ENCODE measurements at regions not wholly inside any gene's neighbourhood (a gene's known extent, or its start where the extent isn't known, plus 50 kb on each side); places are given as distances from the start of the nearest gene placed in this dataset.
"Not testable (repeated sequence)": the region's sequence is repeated elsewhere in the genome, so short reads cannot be mapped to it uniquely, and the experiment has no call there.

GRCh38 chr3:29140666-29141065, 140.2 kb upstream of the RBMS3 start:
- DNase-seq (ENCODE audit: low read depth), result peak; percentile 34

DNA sequence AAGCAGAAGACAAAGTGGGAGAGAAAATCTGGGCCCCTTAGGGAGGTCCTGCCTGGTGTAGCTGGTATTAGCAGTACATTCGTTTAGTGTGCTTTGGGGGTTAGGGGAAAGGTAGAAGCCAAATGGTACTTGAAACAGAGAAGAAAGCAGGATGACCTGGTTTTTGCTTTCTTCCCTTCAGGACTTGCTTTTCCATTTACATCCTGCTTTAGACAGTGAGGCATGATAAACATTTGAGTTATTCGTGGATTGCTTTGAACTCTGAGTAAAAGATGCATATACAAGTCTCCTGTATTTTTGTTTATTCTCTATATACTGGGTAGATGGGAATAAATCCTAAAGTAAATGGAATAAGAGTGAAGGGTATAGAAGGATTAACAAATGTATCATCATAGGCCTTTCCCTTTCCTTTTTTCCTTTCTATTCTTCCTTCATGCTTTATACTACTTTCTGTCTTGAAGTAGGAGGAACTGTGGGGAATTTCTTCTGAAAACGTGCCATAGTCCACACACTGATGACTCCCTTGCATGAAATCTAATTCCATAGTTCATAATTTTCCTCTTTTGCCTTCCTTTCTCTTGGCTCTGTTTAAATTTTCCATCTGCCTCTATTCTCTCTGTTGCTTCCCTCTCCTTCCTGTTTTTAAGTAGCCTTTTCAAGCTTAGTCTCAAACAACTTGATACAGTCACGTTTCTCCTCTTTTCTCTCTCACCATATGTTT, 139.5 kb upstream of the RBMS3 start:
- no peak for DNase-seq (ENCODE audit: low read depth)

GRCh38 chr3:29141918-29142275, 139.0 kb upstream of the RBMS3 start:
- DNase-seq (ENCODE audit: low read depth), result no peak

DNA sequence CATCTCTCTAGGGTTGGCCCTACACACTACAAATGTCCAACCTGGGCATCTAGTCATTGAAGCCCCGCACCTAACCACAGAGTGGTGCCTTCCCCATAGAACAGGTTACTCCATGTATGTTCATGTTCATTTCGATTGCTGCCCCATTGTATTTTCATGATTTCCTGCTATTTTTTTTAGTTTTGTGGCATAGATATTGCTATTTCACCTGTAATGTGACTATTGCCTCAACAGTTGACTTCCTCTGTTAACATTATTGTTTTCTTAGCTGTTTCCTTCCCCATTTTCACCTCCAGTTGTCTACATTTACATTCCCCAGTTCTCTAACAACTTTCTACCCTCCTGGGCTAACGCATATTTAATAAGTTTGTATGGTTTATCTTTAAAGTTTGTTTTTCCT, 137.7 kb upstream of the RBMS3 start:
- no peak for DNase-seq (ENCODE audit: low read depth)

DNA sequence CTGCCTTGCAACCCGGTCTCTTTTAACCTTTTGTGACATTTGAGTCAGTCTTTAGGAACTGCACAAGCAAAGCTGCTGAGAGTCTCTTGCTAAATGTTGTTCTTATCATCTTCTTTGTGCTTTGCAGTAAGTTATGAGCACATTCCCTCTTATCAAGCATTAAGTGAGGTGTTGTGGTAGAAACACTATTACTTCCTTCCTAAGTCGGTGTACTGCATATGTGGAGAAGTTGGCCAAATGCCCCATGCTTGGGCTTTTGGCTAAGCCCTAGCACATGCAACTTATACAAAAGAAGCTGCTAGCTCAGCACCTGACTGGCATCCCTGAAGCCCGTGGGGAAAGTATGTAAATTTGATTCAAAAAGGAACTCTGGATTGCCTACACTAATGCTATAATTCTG, 136.5 kb upstream of the RBMS3 start:
- DNase-seq (ENCODE audit: low read depth), result no peak

- DNase-seq (ENCODE audit: low read depth), result peak; percentile 74
Observed at GRCh38 chr3:29144807-29145206, 136.1 kb upstream of the RBMS3 start.

DNA sequence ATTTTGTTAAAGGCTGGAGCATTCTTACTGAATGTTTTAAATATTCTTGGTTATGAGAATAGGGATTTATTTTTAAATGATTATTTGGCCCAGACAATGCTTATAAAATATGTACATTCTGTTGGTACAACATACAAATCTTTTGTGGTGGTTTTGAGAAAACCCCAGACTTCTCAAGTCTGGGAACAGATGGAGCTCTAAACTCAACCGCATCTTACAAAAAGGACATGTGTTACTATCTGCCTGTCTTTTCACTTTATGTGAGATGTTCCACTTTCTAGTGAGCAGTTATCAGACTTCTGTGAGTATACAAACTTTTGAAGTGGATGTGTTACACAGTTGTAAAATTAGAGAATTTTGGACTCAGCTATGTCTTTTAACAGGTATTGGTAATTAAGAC, 135.5 kb upstream of the RBMS3 start:
- no peak for DNase-seq (ENCODE audit: low read depth)

DNA sequence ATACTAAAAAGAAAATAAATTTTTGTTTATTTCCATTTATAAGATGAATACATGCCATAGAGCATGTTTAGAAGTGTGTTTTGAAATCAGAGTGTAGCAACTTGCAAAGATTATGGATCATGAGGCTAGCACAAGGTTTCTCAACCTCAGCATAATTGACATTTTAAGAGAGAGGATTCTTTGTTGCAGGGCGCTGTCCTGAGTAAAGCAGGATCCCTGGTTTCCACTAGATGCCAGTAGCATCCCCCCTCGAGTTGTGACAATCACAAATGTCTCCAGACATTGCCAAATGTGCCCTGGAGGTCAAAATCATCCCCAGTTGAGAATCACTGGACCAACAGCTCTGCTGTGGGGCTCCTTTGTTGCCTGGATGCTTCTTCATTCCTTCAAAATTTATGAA, 128.5 kb upstream of the RBMS3 start:
- DNase-seq (ENCODE audit: low read depth), result peak; percentile 62

DNA sequence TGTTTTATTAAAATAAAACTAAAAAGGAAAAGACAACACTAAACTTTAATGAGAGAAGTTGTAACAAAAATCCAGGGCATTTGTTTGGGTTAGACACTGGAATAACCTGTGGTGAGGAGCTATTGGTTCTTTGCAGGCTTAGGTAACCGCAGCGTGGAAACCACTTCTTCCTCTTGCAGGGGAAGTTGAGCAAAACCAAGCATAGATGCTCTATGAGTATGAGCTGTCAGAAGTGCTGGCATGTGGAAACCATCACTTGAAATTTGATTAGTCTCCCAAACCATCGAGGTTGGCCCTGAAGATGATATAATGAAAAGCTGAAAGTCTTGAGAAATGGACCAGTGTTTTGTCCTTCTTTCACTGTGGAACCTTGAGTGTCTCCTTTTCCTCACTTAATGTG, 127.1 kb upstream of the RBMS3 start:
- no peak for DNase-seq (ENCODE audit: low read depth)

- peak; percentile 31 for DNase-seq (ENCODE audit: low read depth)
Observed at GRCh38 chr3:29156086-29156715, 124.7 kb upstream of the RBMS3 start.

GRCh38 chr3:29164825-29165224, 116.0 kb upstream of the RBMS3 start:
- DNase-seq (ENCODE audit: low read depth), result no peak

DNA sequence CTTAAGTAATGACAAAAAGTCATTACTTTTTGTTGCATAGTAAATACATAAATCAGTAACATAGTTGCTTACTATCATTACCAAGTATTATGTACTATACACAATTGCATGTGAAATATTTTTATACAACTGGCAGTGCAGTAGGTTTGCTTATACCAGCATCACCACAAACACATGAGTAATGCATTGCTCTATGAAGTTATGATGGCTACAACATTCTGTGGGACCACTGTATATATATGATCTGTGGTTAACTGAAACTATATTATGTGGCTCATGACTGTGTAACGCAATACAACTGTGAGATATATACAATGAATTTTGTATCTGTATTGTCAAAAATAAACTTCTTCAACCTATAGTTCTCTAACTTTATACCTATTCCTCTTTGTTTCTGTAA, 113.7 kb upstream of the RBMS3 start:
- DNase-seq (ENCODE audit: low read depth), result no peak

GRCh38 chr3:29168081-29168480, 112.8 kb upstream of the RBMS3 start:
- DNase-seq (ENCODE audit: low read depth), result no peak

DNA sequence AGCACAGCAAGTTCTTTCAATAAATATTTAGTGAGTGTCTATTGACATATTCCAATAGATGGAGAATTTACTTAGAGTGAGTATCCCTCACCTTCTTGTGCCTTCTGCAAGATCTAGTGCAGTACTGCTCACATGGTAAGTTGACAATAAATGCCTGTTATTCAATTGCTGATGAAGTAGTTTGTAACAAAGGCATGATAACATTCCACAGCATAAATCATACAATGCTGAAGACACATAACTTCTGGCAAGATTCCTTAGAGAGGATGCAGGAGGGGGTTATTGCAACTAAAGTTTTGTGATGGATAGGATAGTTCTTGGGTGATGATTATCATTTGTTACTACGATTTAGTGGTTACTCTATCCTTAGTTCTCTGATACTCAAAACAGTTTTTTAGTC, 112.2 kb upstream of the RBMS3 start:
- no peak for DNase-seq (ENCODE audit: low read depth)

DNA sequence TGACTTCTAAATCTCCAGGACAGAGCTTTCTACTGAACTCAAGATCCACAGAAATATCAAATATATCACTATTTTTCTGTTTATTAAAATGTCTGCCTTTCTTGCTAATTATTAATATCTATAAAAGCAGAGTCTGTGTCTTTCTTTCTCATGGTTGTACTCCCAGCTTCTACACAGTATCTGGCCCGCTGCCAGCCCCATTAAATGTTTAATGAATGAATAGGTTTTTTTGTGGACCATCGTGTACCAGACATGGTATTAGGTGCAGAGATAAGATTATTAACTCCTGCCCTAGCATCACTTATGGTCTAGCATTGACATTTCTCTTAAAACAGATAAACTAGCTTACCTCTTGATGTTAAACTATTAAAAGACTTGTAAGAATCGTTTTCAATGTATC, 111.4 kb upstream of the RBMS3 start:
- no peak for DNase-seq (ENCODE audit: low read depth)

- peak; percentile 74 for DNase-seq (ENCODE audit: low read depth)
Observed at GRCh38 chr3:29171043-29171990, 109.6 kb upstream of the RBMS3 start.

DNA sequence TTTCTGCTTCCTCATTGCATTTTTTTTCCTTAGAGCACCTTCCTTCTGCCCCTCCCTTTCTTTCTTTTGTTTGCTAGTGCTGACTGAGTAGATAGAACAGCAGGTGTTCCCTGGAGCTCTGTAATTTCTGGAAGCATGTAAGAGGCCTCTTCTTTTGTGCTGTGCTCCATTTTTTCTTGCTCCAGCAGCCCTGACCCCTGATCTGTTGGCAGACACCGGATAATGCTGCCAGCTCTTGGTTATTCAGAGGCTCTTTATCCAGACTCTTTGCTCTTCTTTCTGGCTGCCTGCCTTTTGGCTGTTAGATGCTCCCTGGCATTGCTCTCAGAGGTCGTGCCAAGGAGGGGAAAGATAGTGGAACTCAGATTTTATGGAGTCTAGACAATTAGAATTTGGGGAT, 104.4 kb upstream of the RBMS3 start:
- DNase-seq (ENCODE audit: low read depth), result no peak

GRCh38 chr3:29178809-29179793, 101.8 kb upstream of the RBMS3 start:
- DNase-seq (ENCODE audit: low read depth), result no peak

GRCh38 chr3:29181149-29181780, 99.6 kb upstream of the RBMS3 start:
- DNase-seq (ENCODE audit: low read depth), result no peak

DNA sequence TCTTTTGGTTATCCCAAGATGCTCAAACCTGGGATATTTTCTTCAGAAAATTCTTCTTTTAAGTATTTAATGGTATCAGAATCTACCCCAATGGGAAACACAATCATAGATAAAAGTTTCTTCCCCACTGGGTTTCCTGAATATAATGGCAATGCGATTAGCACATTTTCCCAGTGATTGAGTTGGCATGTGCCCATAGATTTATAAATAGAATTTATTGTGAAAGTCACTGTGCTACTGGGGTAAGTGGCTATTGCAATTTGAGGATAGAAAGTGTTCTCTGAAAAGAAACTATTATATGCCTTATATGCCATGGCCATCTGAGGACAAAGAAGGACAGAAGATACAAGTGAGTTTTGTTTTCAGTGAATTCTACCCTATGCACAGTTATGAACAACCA, 99.0 kb upstream of the RBMS3 start:
- DNase-seq (ENCODE audit: low read depth), result no peak

- not testable (repeated sequence) for DNase-seq (ENCODE audit: low read depth)
Observed at GRCh38 chr3:29182828-29183227, 98.0 kb upstream of the RBMS3 start.
